ENCODE measurements at regions not wholly inside any gene's neighbourhood (a gene's known extent, or its start where the extent isn't known, plus 50 kb on each side); places are given as distances from the start of the nearest gene placed in this dataset.

- TF ChIP-seq ZNF274 (IDR thresholded peaks at IDR 0.05; ENCODE audit: low read depth, low read length) (no peak), SUZ12 (IDR thresholded peaks at IDR 0.05; ENCODE audit: extremely low read depth, insufficient read depth, insufficient read length) (no peak)
Measured at GRCh38 chr3:109234300-109234699, 82.0 kb downstream of the DPPA2 start.
